ENCODE measurements at regions not wholly inside any gene's neighbourhood (a gene's known extent, or its start where the extent isn't known, plus 50 kb on each side); places are given as distances from the start of the nearest gene placed in this dataset.

DNA sequence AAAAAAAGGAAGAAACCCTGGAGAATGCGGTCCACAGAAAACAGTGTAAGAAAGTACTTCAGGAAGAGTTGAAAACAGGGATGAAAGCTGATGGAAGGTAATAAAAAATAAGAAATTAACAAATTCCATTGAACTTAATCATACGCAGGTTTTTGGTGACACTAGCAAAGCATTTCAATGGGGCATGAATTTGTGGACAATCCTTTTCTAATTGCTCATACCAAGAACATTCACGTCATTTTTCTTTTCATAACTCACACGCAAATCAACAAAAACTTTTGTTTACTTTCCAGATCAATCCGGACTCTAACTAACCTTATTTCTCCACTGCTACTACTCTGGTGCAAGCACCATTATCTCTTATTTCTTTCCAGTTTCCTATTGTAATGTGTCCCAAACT, 1195.0 kb downstream of the SLITRK5 start:
- ATAC-seq, result no peak
- DNase-seq (ENCODE audit: low spot score), result no peak
- H3K4me3 Mint-ChIP-seq, result no peak overlapping the region
- H3K27me3 Mint-ChIP-seq, result no peaks in the 10 kb centered on the region
- H3K27ac Mint-ChIP-seq, result no peak overlapping the region
- peaks cover 5% of the 10 kb centered on the region for H3K9me3 Mint-ChIP-seq
- H3K36me3 Mint-ChIP-seq, result no peaks in the 10 kb centered on the region
- H3K4me1 Mint-ChIP-seq (ENCODE audit: low read depth in 2 of 2), result peaks cover 3 to 6% of the 10 kb centered on the region in 2 donors

DNA sequence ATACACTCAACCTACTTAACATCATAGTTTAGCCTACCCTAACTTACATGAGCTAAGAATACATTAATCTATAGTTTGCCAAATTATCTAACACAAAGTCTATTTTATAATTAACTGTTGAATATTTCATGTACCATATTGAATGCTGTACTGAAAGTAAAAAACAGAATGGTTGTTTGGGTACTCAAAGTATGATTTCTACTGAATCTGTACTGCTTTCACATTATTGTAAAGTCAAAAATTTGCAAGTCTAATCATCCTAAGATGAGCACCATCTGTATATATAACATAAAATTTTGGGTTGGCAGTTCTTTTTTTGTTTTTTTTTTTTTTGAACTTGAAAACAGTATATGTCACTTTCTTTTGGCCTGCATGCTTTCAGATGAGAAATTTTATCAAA, 1212.6 kb downstream of the SLITRK5 start:
- H3K27me3 Mint-ChIP-seq, result no peaks in the 10 kb centered on the region
- DNase-seq (ENCODE audit: low spot score), result no peak
- H3K27ac Mint-ChIP-seq, result no peak overlapping the region
- peaks cover 6% of the 10 kb centered on the region for H3K9me3 Mint-ChIP-seq
- H3K36me3 Mint-ChIP-seq, result no peaks in the 10 kb centered on the region
- no peak overlapping the region for H3K4me3 Mint-ChIP-seq
- ATAC-seq, result no peak
- peaks cover 0 to 11% of the 10 kb centered on the region in 2 donors for H3K4me1 Mint-ChIP-seq (ENCODE audit: low read depth in 2 of 2)

DNA sequence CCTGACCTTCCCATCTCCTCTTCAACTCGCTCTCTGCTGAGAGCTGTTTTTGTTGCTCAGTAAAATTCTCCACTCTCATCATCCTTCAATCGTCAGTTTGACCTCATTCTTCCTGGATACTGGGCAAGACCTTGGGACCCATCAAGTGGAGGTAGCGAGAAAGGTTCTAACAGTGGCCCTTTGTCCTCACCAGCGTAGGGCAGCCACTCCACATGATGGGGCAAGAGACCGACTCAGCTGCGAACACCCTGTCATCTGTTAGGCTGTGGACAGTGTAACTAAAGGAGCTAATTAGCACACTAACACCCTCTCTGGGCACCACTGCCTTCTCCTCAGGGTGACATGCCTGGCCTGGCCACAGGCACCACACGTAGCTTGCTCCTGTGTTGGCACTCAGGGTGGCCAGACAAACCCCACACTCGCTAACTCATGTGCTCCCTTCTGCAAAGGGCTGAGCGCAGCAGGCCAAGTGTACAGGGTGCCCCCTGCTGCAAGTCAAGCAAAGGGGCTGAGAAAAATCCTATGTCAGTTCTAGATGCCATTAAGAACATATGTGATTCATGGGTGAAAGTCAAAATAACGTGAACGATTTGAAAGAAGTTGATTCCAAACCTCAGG, 1216.0 kb downstream of the SLITRK5 start:
- no peak for ATAC-seq

DNA sequence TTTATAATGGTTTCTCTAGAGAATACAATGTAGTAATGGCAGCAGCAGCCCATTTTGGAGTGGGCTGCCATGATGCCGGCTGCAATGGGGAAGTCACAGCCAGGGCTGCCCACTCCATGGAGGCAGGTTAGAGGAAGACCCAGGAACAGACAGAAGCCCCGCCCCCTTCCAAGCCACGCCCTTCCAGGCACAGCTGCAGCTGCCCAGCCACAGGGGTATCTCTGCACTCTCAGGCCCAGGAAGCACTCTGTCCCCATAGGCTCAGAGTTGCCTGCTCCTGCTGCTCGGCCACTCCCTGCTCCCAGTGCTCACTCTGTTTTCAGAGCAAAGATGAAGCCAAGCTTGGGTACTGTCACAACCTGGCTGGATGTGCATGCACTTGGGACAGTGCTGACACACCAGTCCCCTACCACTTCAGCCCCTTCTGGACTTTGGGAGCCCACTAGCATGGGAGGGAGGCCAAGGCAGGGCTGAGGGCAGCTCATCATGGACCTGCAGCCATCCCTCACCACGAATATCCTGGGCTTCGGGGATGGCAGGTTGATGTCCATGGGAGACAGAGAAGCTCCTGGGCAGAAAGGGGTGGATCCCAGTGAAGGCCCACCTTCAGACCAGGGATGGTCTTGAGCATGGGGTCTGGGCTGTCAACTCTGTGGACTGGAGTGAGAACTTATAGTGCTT, 1224.2 kb downstream of the SLITRK5 start:
- DNase-seq (ENCODE audit: low spot score) (no peak), ATAC-seq (peak; percentile 20 to 36)
- peaks cover 2% of the 10 kb centered on the region for H3K36me3 Mint-ChIP-seq
- no peaks in the 10 kb centered on the region for H3K27me3 Mint-ChIP-seq
- no peaks in the 10 kb centered on the region for H3K9me3 Mint-ChIP-seq
- peaks cover 0 to 2% of the 10 kb centered on the region in 2 donors for H3K4me1 Mint-ChIP-seq (ENCODE audit: low read depth in 2 of 2)
- H3K4me3 Mint-ChIP-seq, result no peak overlapping the region
- H3K27ac Mint-ChIP-seq, result no peak overlapping the region

More for the DNA sequence above, 1216.0 kb downstream of the SLITRK5 start:
- Mint-ChIP-seq H3K36me3 (no peaks in the 10 kb centered on the region), H3K4me1 (ENCODE audit: low read depth in 2 of 2) (peaks cover 0 to 7% of the 10 kb centered on the region in 2 donors), H3K27me3 (no peaks in the 10 kb centered on the region), H3K4me3 (no peak overlapping the region), H3K27ac (no peak overlapping the region), H3K9me3 (no peaks in the 10 kb centered on the region)
- DNase-seq (ENCODE audit: low spot score), result no peak

DNA sequence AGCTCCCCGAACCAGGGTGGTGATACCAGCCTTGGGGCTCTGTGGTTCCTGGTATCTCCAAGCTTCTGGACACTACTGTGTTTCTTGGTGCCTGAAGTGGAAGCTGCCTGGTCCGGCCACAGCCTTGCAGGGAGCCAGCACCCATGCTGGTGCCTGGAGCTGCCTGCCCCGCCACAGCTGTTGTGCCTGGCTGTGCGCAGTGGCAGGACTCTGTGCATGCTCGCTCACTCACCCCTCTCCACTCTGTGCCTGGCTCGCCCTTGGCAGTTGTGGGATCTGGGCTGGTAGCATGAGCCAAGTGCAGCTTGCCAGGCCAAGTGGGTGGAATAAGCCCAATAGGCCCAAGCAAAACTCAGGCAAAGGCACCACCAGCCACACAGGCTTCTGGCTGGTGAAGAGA, 1225.3 kb downstream of the SLITRK5 start:
- H3K27ac Mint-ChIP-seq, result no peak overlapping the region
- no peaks in the 10 kb centered on the region for H3K27me3 Mint-ChIP-seq
- no peaks in the 10 kb centered on the region for H3K9me3 Mint-ChIP-seq
- H3K4me1 Mint-ChIP-seq (ENCODE audit: low read depth in 2 of 2), result peaks cover 0 to 2% of the 10 kb centered on the region in 2 donors
- DNase-seq (ENCODE audit: low spot score), result no peak
- ATAC-seq, result peak in 1 of 2 donors; percentile 17
- peaks cover 4% of the 10 kb centered on the region for H3K36me3 Mint-ChIP-seq
- H3K4me3 Mint-ChIP-seq, result no peak overlapping the region

DNA sequence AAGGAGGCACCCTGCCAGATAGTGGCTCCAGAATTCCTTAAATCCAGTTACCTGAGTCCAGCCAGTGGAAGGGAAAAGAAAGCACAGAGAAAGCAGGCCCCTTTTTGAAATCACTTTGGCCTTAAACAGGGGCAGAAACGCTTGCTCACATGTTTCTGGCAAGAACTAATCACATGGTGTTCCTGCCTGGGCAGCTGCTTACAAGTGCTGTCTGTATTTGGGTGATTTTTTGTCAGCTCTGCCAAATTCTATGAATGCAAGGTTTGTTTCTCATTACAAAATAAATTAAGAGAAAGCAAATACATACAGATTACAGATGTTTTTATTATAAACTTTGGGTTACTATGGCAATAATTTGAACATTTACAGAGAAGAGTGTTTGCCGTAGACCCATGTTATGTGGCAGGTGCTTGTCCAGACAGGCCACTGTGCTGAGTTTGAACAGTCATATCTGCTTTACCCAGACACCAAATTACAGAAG, 1237.8 kb downstream of the SLITRK5 start:
- H3K4me1 Mint-ChIP-seq (ENCODE audit: low read depth in 2 of 2), result no peaks in the 10 kb centered on the region
- H3K36me3 Mint-ChIP-seq, result peaks cover 7% of the 10 kb centered on the region
- H3K27me3 Mint-ChIP-seq, result no peaks in the 10 kb centered on the region
- H3K9me3 Mint-ChIP-seq, result peaks cover 5% of the 10 kb centered on the region
- no peak overlapping the region for H3K4me3 Mint-ChIP-seq
- H3K27ac Mint-ChIP-seq, result no peak overlapping the region
- ATAC-seq, result no peak
- DNase-seq (ENCODE audit: low spot score), result no peak

DNA sequence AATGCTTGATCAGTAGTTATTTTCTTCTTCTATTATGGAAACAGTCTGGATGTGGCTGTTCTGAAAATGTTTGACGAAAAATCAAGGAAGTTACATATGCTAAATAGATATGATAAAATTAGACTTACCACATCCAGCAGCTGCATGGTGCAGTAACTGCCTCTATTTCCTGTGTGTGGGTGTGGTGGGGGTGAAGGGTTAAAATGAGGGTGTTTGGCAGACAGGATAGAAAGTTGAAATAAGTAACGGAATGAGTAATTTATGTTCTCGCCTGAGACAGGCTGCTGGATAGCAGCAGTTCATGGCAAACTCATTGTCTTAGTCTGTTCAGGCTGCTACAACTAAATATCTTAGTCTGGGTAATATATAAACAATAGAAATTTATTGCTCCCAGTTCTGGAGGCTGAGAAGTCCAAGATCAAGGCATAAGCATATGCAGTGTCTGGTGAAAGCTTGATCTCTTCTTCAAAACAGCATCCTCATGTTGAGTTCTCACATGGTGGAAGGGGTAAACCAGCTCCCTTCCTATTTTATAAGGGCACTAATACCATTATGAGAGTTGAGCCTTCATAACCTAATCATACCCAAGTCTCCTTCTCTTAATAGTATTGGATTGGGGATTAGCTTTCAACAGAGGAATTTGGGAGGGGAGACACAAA, 1248.9 kb downstream of the SLITRK5 start:
- Mint-ChIP-seq H3K27me3 (no peaks in the 10 kb centered on the region), H3K9me3 (peaks cover 6% of the 10 kb centered on the region), H3K36me3 (peaks cover 19% of the 10 kb centered on the region), H3K27ac (peak overlapping the region; percentile 75 to 86), H3K4me3 (peak overlapping the region; percentile 65), H3K4me1 (ENCODE audit: low read depth in 2 of 2) (peaks cover 18 to 24% of the 10 kb centered on the region in 2 donors)
- peak; percentile 97 for ATAC-seq
- DNase-seq (ENCODE audit: low spot score), result peak; percentile 81

DNA sequence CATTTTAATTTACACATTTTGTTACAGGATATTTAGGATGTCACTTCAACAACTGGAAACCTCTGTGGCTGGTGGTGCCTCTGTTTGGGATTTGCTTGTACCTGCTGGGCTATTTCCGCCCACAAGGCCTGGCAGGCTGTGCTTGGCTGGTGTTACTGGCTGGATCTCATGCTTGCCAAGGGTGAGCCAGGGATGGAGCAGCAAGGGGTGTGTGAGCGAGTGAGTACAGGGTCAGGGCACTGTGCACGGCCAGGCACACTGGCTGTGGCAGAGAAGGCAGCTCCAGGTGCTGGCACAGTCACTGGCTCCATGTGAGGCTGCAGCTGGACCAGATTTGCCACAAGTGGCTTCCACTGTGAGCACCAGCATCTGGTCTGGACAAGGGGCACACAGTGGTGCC, 1254.8 kb downstream of the SLITRK5 start:
- no peak overlapping the region for H3K4me3 Mint-ChIP-seq
- H3K27ac Mint-ChIP-seq, result no peak overlapping the region
- peaks cover 4% of the 10 kb centered on the region for H3K36me3 Mint-ChIP-seq
- H3K4me1 Mint-ChIP-seq (ENCODE audit: low read depth in 2 of 2), result peaks cover 0 to 6% of the 10 kb centered on the region in 2 donors
- no peaks in the 10 kb centered on the region for H3K9me3 Mint-ChIP-seq
- DNase-seq (ENCODE audit: low spot score) (no peak), ATAC-seq (no peak)
- H3K27me3 Mint-ChIP-seq, result no peaks in the 10 kb centered on the region

DNA sequence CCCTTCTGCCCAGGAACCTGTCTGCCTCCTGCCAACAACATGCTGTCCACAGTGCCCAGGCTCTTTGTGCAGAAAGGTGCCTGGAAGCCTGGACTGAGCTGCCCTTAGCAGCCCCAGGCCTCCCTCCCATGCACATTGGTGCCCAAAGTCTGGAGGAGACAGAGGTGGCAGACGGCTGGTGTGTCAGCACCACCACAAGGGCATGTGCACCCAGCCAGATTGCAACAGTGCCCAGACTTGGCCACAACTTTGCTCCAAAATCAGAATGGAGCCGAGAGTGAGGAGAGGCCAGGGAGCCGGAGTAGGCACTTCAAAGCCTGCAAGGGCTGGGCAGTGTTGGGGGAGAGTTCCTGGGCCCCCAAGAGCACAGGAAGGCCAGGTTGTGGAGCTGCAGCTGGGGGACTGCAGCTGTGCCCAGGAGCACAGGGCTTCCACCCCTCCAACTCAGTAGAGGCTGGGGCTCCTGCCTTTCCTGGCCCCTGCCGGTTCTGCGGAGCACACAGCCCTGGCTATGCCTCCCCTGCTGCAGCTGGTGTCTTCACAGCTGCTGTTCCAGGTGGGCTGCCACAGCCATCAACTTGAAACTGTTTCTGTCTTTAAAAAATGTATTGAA, 1255.8 kb downstream of the SLITRK5 start:
- Mint-ChIP-seq H3K4me1 (ENCODE audit: low read depth in 2 of 2) (peaks cover 0 to 2% of the 10 kb centered on the region in 2 donors), H3K27ac (no peak overlapping the region), H3K9me3 (no peaks in the 10 kb centered on the region), H3K36me3 (no peaks in the 10 kb centered on the region), H3K27me3 (no peaks in the 10 kb centered on the region), H3K4me3 (no peak overlapping the region)
- ATAC-seq (peak in 1 of 2 donors; percentile 60), DNase-seq (ENCODE audit: low spot score) (peak; percentile 50)

DNA sequence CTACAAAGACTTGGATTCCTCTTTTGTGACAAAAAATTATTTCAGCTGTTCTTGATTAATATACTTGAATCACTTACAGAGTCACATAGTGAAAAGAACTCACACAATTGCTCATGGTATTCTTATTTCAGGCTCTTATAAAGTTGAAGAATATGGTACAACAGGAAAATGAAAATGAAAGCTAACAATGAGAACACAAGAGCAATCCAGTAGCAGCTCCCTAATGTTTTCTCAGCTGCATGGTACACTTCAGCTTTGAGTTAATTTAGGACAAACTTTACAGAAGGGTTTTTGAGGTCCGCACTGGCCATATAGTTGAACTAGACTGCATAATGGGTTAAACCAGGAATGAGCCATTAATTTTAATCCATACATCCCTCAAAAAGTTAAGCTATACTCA, 1261.8 kb downstream of the SLITRK5 start:
- H3K36me3 Mint-ChIP-seq, result no peaks in the 10 kb centered on the region
- peaks cover 0 to 9% of the 10 kb centered on the region in 2 donors for H3K4me1 Mint-ChIP-seq (ENCODE audit: low read depth in 2 of 2)
- peak overlapping the region; percentile 36 for H3K4me3 Mint-ChIP-seq
- no peaks in the 10 kb centered on the region for H3K27me3 Mint-ChIP-seq
- peaks cover 3% of the 10 kb centered on the region for H3K9me3 Mint-ChIP-seq
- no peak overlapping the region for H3K27ac Mint-ChIP-seq
- no peak for ATAC-seq
- DNase-seq (ENCODE audit: low spot score), result no peak

DNA sequence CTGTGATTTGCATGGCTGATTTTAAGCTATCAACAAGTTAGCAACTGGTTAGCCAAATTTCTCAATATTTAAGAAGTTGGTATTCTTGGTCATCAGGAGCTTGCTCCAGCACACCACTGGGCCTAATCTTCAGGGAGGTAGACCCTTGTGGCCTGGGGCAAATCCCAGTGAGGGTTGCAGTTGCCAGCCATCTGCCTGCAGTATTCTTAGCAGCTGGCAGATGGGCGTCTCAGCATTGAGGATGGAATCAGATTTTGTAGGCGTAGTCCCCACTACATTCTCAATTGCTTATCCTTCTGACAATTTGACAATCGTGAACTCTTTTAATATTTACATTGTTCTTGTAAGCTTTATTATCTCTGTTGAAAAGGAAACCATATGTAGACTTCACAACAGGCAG, 1266.2 kb downstream of the SLITRK5 start:
- Mint-ChIP-seq H3K27ac (no peak overlapping the region), H3K4me3 (no peak overlapping the region), H3K36me3 (no peaks in the 10 kb centered on the region), H3K9me3 (peaks cover 3% of the 10 kb centered on the region), H3K27me3 (no peaks in the 10 kb centered on the region), H3K4me1 (ENCODE audit: low read depth in 2 of 2) (peaks cover 0 to 7% of the 10 kb centered on the region in 2 donors)
- DNase-seq (ENCODE audit: low spot score) (no peak), ATAC-seq (no peak)

DNA sequence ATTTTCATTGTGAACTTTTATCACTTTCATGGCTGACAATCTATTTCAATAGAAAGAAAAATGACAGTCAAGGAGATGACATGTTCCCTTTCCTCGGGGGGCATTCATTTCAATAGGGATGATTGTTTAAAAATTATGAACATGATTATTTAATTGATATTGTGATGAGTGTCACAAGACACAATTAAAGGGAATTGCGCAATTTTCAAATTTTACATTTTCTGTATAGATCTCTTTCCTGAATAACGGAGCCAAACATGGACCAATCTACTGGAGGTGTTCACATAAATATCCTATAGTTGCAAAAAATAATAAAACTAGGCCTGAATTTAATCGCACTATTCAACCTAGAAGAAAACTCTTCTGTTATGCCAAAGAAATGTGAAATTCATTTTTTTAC, 1274.6 kb downstream of the SLITRK5 start:
- DNase-seq (ENCODE audit: low spot score) (no peak), ATAC-seq (no peak)
- Mint-ChIP-seq H3K27me3 (no peaks in the 10 kb centered on the region), H3K4me3 (no peak overlapping the region), H3K9me3 (peaks cover 3% of the 10 kb centered on the region), H3K36me3 (no peaks in the 10 kb centered on the region), H3K4me1 (ENCODE audit: low read depth in 2 of 2) (no peaks in the 10 kb centered on the region), H3K27ac (no peak overlapping the region)

DNA sequence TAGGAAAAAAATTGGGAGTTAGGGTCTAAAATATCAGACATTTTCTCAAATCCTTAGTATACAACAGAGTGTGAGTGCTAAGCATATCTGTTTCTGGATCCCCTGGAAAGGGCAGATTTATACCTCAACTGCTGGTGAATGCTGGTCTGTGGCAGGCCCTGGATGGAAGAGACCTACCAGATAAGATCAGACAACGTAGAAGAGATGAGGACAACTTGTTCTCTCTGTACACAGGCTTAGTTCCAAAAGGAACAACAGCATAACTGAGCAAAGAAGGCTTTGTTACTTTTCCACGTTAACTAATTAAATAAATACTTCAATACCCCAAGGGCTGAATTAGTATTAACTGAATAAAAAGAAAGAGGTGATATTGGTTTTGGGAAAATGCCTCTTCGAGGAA, 1277.3 kb downstream of the SLITRK5 start:
- Mint-ChIP-seq H3K4me3 (no peak overlapping the region), H3K9me3 (peaks cover 4% of the 10 kb centered on the region), H3K36me3 (no peaks in the 10 kb centered on the region), H3K27ac (no peak overlapping the region), H3K27me3 (no peaks in the 10 kb centered on the region), H3K4me1 (ENCODE audit: low read depth in 2 of 2) (no peaks in the 10 kb centered on the region)
- ATAC-seq, result no peak
- DNase-seq (ENCODE audit: low spot score), result no peak

DNA sequence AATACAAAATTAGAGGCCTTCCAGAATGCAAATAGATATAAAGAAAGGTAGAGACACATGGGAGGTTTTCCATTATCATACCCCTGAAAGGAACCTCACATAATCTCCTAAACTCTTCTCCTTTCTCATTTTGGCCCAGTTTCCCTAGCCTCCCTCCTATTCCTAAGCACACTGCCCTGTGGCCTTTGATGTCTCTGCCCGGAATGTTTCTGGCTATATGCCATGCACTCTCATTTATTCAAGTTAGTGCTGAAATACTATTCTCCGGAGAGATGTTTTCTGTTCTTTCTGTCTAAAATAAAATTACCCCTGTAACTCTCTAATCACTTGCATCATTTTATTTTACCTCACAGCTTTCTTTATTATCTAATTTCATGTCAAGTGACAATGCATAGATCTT, 1287.7 kb downstream of the SLITRK5 start:
- no peaks in the 10 kb centered on the region for H3K27me3 Mint-ChIP-seq
- peaks cover 3% of the 10 kb centered on the region for H3K9me3 Mint-ChIP-seq
- H3K4me1 Mint-ChIP-seq (ENCODE audit: low read depth in 2 of 2), result no peaks in the 10 kb centered on the region
- no peak overlapping the region for H3K27ac Mint-ChIP-seq
- ATAC-seq (no peak), DNase-seq (ENCODE audit: low spot score) (no peak)
- no peak overlapping the region for H3K4me3 Mint-ChIP-seq
- H3K36me3 Mint-ChIP-seq, result no peaks in the 10 kb centered on the region

All from natural killer cell treated with Interleukin-12 subunit alpha and Interleukin-12 subunit beta and Interleukin-15 and Interleukin-18, amount 100 ng/mL, for 72 hours (primary cell).